ENCODE measurements at regions not wholly inside any gene's neighbourhood (a gene's known extent, or its start where the extent isn't known, plus 50 kb on each side); places are given as distances from the start of the nearest gene placed in this dataset.

DNA sequence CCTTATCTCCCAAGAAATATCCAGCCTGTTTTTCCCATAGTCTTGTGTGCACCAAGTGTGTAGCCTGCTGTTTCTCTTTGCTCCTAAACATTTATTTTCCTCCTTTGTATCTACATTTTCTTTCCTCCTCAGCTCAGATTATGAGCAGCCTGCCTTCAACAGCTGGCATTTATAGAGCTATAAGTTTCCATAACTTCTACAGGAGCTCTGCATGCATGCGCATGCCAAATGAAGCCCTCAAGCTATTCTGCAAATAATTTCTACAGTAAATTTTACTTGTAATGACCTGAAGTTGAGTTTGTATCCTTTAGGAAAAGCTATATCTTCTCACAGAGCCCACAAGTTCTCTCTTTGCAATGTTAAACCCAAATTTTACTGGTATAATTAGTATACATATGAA, 699.5 kb downstream of the CETN3 start:
- no peaks in the 10 kb centered on the region for H3K36me3 ChIP-seq (ENCODE audit: insufficient read depth, low read length)
- no peaks in the 10 kb centered on the region for H3K27me3 ChIP-seq (ENCODE audit: insufficient read depth, low read depth, low read length)
- H3K9me2 ChIP-seq (ENCODE audit: insufficient read depth, low read length), result no peaks in the 10 kb centered on the region
- TF ChIP-seq POLR2AphosphoS5 (IDR thresholded peaks at IDR 0.05) (no peak), EP300 (conservative IDR thresholded peaks at IDR 0.05; ENCODE audit: poor library complexity, severe bottlenecking) (no peak), EZH2 (IDR thresholded peaks at IDR 0.05; ENCODE audit: borderline replicate concordance, insufficient read depth, low read length, poor library complexity, severe bottlenecking) (no peak), TAF1 (IDR thresholded peaks at IDR 0.05; ENCODE audit: low read depth) (no peak), MXI1 (conservative IDR thresholded peaks at IDR 0.05; ENCODE audit: poor library complexity, severe bottlenecking) (no peak), SMC3 (conservative IDR thresholded peaks at IDR 0.05; ENCODE audit: poor library complexity) (no peak), RAD21 (conservative IDR thresholded peaks at IDR 0.05) (no peak)
- TF ChIP-seq, protein P1, sequence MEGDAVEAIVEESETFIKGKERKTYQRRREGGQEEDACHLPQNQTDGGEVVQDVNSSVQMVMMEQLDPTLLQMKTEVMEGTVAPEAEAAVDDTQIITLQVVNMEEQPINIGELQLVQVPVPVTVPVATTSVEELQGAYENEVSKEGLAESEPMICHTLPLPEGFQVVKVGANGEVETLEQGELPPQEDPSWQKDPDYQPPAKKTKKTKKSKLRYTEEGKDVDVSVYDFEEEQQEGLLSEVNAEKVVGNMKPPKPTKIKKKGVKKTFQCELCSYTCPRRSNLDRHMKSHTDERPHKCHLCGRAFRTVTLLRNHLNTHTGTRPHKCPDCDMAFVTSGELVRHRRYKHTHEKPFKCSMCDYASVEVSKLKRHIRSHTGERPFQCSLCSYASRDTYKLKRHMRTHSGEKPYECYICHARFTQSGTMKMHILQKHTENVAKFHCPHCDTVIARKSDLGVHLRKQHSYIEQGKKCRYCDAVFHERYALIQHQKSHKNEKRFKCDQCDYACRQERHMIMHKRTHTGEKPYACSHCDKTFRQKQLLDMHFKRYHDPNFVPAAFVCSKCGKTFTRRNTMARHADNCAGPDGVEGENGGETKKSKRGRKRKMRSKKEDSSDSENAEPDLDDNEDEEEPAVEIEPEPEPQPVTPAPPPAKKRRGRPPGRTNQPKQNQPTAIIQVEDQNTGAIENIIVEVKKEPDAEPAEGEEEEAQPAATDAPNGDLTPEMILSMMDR (IDR thresholded peaks at IDR 0.05; ENCODE audit: poor library complexity, severe bottlenecking), result no peak
- TF ChIP-seq, protein P2, sequence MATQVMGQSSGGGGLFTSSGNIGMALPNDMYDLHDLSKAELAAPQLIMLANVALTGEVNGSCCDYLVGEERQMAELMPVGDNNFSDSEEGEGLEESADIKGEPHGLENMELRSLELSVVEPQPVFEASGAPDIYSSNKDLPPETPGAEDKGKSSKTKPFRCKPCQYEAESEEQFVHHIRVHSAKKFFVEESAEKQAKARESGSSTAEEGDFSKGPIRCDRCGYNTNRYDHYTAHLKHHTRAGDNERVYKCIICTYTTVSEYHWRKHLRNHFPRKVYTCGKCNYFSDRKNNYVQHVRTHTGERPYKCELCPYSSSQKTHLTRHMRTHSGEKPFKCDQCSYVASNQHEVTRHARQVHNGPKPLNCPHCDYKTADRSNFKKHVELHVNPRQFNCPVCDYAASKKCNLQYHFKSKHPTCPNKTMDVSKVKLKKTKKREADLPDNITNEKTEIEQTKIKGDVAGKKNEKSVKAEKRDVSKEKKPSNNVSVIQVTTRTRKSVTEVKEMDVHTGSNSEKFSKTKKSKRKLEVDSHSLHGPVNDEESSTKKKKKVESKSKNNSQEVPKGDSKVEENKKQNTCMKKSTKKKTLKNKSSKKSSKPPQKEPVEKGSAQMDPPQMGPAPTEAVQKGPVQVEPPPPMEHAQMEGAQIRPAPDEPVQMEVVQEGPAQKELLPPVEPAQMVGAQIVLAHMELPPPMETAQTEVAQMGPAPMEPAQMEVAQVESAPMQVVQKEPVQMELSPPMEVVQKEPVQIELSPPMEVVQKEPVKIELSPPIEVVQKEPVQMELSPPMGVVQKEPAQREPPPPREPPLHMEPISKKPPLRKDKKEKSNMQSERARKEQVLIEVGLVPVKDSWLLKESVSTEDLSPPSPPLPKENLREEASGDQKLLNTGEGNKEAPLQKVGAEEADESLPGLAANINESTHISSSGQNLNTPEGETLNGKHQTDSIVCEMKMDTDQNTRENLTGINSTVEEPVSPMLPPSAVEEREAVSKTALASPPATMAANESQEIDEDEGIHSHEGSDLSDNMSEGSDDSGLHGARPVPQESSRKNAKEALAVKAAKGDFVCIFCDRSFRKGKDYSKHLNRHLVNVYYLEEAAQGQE (IDR thresholded peaks at IDR 0.05; ENCODE audit: borderline replicate concordance), result no peak
- no peaks in the 10 kb centered on the region for H3F3A ChIP-seq (ENCODE audit: insufficient read depth, low read length, poor library complexity, severe bottlenecking)
- no peaks in the 10 kb centered on the region for H3K79me2 ChIP-seq (replicated peaks; ENCODE audit: insufficient read depth, low read length)
- no peaks in the 10 kb centered on the region for H3K9me3 ChIP-seq (ENCODE audit: low read length)
- H4K20me1 ChIP-seq (ENCODE audit: insufficient read depth), result no peaks in the 10 kb centered on the region
- no peak overlapping the region for H3K27ac ChIP-seq (ENCODE audit: low read length)
- no peak overlapping the region for H3K9ac ChIP-seq (ENCODE audit: low read length)
- no peak overlapping the region for H3K4me2 ChIP-seq (ENCODE audit: low read length)
- no peak overlapping the region for H3K4me3 ChIP-seq (ENCODE audit: low read length)
- no peak overlapping the region for H2AFZ ChIP-seq (ENCODE audit: low read depth, low read length)

DNA sequence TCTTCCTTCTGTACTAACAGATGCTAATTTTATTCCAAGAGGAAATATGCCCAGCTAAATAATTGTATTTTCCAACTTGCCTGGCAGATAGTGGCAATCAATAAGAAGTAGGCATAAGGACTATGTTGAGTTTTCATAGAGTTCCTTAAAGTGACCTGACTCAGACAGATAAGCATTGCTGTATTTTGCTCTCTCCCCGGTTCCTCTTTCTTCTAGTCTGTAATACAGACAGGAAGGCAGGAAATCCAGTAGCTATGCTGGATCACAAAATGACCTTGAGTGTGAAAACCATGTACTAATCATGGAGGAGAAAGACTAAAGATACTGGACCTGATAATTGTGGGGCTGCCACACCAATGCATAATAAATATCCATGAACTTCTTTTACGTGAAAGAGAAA, 701.7 kb downstream of the CETN3 start:
- Histone ChIP-seq H4K20me1 (ENCODE audit: insufficient read depth) (no peaks in the 10 kb centered on the region), H3K4me2 (ENCODE audit: low read length) (no peak overlapping the region), H3K9me3 (ENCODE audit: low read length) (no peaks in the 10 kb centered on the region), H3K9me2 (ENCODE audit: insufficient read depth, low read length) (no peaks in the 10 kb centered on the region), H3K79me2 (replicated peaks; ENCODE audit: insufficient read depth, low read length) (no peaks in the 10 kb centered on the region), H3K27me3 (ENCODE audit: insufficient read depth, low read depth, low read length) (no peaks in the 10 kb centered on the region), H3F3A (ENCODE audit: insufficient read depth, low read length, poor library complexity, severe bottlenecking) (no peaks in the 10 kb centered on the region), H2AFZ (ENCODE audit: low read depth, low read length) (no peak overlapping the region), H3K27ac (ENCODE audit: low read length) (no peak overlapping the region), H3K36me3 (ENCODE audit: insufficient read depth, low read length) (no peaks in the 10 kb centered on the region), H3K4me3 (ENCODE audit: low read length) (no peak overlapping the region), H3K9ac (ENCODE audit: low read length) (no peak overlapping the region)
- TF ChIP-seq EZH2 (IDR thresholded peaks at IDR 0.05; ENCODE audit: borderline replicate concordance, insufficient read depth, low read length, poor library complexity, severe bottlenecking) (no peak), EP300 (conservative IDR thresholded peaks at IDR 0.05; ENCODE audit: poor library complexity, severe bottlenecking) (no peak), SMC3 (conservative IDR thresholded peaks at IDR 0.05; ENCODE audit: poor library complexity) (no peak), TAF1 (IDR thresholded peaks at IDR 0.05; ENCODE audit: low read depth) (no peak), POLR2AphosphoS5 (IDR thresholded peaks at IDR 0.05) (no peak), MXI1 (conservative IDR thresholded peaks at IDR 0.05; ENCODE audit: poor library complexity, severe bottlenecking) (no peak), RAD21 (conservative IDR thresholded peaks at IDR 0.05) (no peak)
- TF ChIP-seq, protein P1 (IDR thresholded peaks at IDR 0.05; ENCODE audit: poor library complexity, severe bottlenecking), result no peak
- TF ChIP-seq, protein P2 (IDR thresholded peaks at IDR 0.05; ENCODE audit: borderline replicate concordance), result no peak

All from neural cell (in vitro differentiated cells).